ELF-1 (cell line): ENCODE measurements at regions not wholly inside any gene's neighbourhood (a gene's known extent, or its start where the extent isn't known, plus 50 kb on each side); places are given as distances from the start of the nearest gene placed in this dataset.
A peak's percentile ranks its signal among the peaks of the same experiment; 100 is the strongest.
"Not testable (repeated sequence)": the region's sequence is repeated elsewhere in the genome, so short reads cannot be mapped to it uniquely, and the experiment has no call there.

Experiments used
- DNase-seq: peaks from one replicate; pipeline ENCODE4 v3.0.0-alpha.2; 2016; ENCODE audit warnings: low read depth, low spot score

- DNase-seq: no peak
These were observed 119.3 kb upstream of the RBBP8 start for GRCh38 chr18:22813648-22814328.

- no peak for DNase-seq
These were observed 118.8 kb upstream of the RBBP8 start for GRCh38 chr18:22814329-22814703.

GRCh38 chr18:22816266-22817176, 116.6 kb upstream of the RBBP8 start:
- no peak for DNase-seq

GRCh38 chr18:22817844-22818243, 115.3 kb upstream of the RBBP8 start:
- DNase-seq: no peak

GRCh38 chr18:22822024-22822423, 111.1 kb upstream of the RBBP8 start:
- peak; percentile 43 for DNase-seq

GRCh38 chr18:22822841-22823508, 110.2 kb upstream of the RBBP8 start:
- no peak for DNase-seq

- DNase-seq: no peak
These were observed 106.4 kb upstream of the RBBP8 start for GRCh38 chr18:22826726-22827125.

- no peak for DNase-seq
These were observed 105.9 kb upstream of the RBBP8 start for GRCh38 chr18:22827216-22827615.

GRCh38 chr18:22827741-22828140, 105.4 kb upstream of the RBBP8 start:
- no peak for DNase-seq

- no peak for DNase-seq
These were observed 105.0 kb upstream of the RBBP8 start for GRCh38 chr18:22828171-22828570.

- DNase-seq: not testable (repeated sequence)
These were observed 104.5 kb upstream of the RBBP8 start for GRCh38 chr18:22828583-22828982.

GRCh38 chr18:22829781-22830180, 103.3 kb upstream of the RBBP8 start:
- DNase-seq: no peak

GRCh38 chr18:22830511-22830910, 102.6 kb upstream of the RBBP8 start:
- DNase-seq: no peak

- no peak for DNase-seq
These were observed 101.7 kb upstream of the RBBP8 start for GRCh38 chr18:22831441-22831904.

- DNase-seq: no peak
These were observed 96.2 kb upstream of the RBBP8 start for GRCh38 chr18:22836932-22837331.

GRCh38 chr18:22838221-22838620, 94.9 kb upstream of the RBBP8 start:
- DNase-seq: no peak

GRCh38 chr18:22838639-22839277, 94.4 kb upstream of the RBBP8 start:
- no peak for DNase-seq

- DNase-seq: no peak
These were observed 93.7 kb upstream of the RBBP8 start for GRCh38 chr18:22839340-22839821.

GRCh38 chr18:22840606-22841144, 92.5 kb upstream of the RBBP8 start:
- no peak for DNase-seq

GRCh38 chr18:22841840-22842239, 91.3 kb upstream of the RBBP8 start:
- no peak for DNase-seq

- no peak for DNase-seq
These were observed 88.9 kb upstream of the RBBP8 start for GRCh38 chr18:22844190-22844589.
